Left hindlimb (tissue), 1 donor: ENCODE measurements at regions not wholly inside any gene's neighbourhood (a gene's known extent, or its start where the extent isn't known, plus 50 kb on each side); places are given as distances from the start of the nearest gene placed in this dataset.

ENCODE experiments used
- DNase-seq: peaks from one replicate; pipeline ENCODE4 v3.0.0-alpha.2; 2018

- no peak for DNase-seq
Observed at GRCh38 chr3:11089931-11090330, 64.4 kb upstream of the HRH1 start.

- DNase-seq: no peak
Observed at GRCh38 chr3:11090551-11090950, 63.7 kb upstream of the HRH1 start.

GRCh38 chr3:11091088-11091590 is 63.2 kb upstream of the HRH1 start:
- no peak for DNase-seq

GRCh38 chr3:11091791-11092190 is 62.5 kb upstream of the HRH1 start:
- no peak for DNase-seq

GRCh38 chr3:11093823-11094340 is 60.4 kb upstream of the HRH1 start:
- DNase-seq: no peak

GRCh38 chr3:11095932-11096265 is 58.4 kb upstream of the HRH1 start:
- DNase-seq: no peak

GRCh38 chr3:11096266-11097139 is 57.8 kb upstream of the HRH1 start:
- DNase-seq: peak; percentile 79

- no peak for DNase-seq
Observed at GRCh38 chr3:11099306-11099705, 55.0 kb upstream of the HRH1 start.
